Colonic mucosa (tissue), 4 donors: ENCODE measurements at regions not wholly inside any gene's neighbourhood (a gene's known extent, or its start where the extent isn't known, plus 50 kb on each side); places are given as distances from the start of the nearest gene placed in this dataset.
A peak's percentile ranks its signal among the peaks of the same experiment; 100 is the strongest.

Experiments used
- DNase-seq: peaks from one replicate; pipeline ENCODE4 v3.0.0-alpha.2; 2020
- H3K27ac ChIP-seq: fragments of 200-600 bp; one replicate; pipeline ENCODE4 v1.8.0; 2021
- H3K27me3 ChIP-seq: fragments of 200-600 bp; one replicate; pipeline ENCODE4 v1.8.0; 2021
- H3K36me3 ChIP-seq: fragments of 200-600 bp; one replicate; pipeline ENCODE4 v1.8.0; 2021
- H3K4me1 ChIP-seq: fragments of 200-600 bp; one replicate; pipeline ENCODE4 v1.8.0; 2021; ENCODE audit warnings: mild to moderate bottlenecking
- H3K4me3 ChIP-seq: fragments of 200-600 bp; one replicate; pipeline ENCODE4 v1.8.0; 2021
- H3K9ac ChIP-seq, 2 donors: one replicate each; pipeline ENCODE4 v1.7.0; 2013; ENCODE audit warnings: control low read depth in 2 of 2, low read depth in 2 of 2, low read length in 2 of 2
- H3K9me3 ChIP-seq: fragments of 200-600 bp; one replicate; pipeline ENCODE4 v1.8.0; 2021
- intact Hi-C: fragments of 100-400 bp; cut with DNase I; formaldehyde crosslinking; loops from one replicate; pipeline ENCODE4 v1.14.1; 2022
- TF ChIP-seq, protein P1 (sequence below): fragments of 200-600 bp; IDR thresholded peaks from one replicate; pipeline ENCODE4 v1.8.0; 2022; ENCODE audit warnings: antibody characterized with exemption, mild to moderate bottlenecking
- donor health status: healthy.
- donor health status: DM: no; HTN: no; CAD: no.
- donor health status: DM: no; HTN: no; CAD: no.

DNA sequence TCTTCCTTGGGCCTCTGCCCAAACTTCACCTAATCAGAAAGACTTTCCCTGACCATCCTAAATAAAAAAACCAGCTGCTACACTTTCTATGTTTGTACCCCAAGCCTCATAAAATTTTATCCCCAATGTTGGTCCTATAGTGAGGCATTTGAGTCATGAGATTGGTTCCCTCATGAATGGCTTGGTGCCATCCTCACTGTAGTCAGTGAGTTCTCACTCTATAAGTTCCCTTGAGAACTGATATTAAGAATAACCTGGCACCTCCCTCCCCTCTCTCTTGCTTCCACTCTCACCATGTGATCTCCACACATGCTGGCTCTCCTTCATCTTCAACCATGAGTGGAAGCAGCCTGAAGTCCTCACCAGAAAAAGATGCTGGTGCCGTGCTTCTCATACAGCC is 316.9 kb upstream of the PRDM1 start:
- Histone ChIP-seq H3K9me3 (no peaks in the 10 kb centered on the region), H3K36me3 (no peaks in the 10 kb centered on the region), H3K27ac (no peak overlapping the region), H3K4me1 (no peaks in the 10 kb centered on the region), H3K4me3 (no peak overlapping the region), H3K27me3 (no peaks in the 10 kb centered on the region), H3K9ac (no peak overlapping the region)
- intact Hi-C loops, result no loop called here
- TF ChIP-seq, protein P1, sequence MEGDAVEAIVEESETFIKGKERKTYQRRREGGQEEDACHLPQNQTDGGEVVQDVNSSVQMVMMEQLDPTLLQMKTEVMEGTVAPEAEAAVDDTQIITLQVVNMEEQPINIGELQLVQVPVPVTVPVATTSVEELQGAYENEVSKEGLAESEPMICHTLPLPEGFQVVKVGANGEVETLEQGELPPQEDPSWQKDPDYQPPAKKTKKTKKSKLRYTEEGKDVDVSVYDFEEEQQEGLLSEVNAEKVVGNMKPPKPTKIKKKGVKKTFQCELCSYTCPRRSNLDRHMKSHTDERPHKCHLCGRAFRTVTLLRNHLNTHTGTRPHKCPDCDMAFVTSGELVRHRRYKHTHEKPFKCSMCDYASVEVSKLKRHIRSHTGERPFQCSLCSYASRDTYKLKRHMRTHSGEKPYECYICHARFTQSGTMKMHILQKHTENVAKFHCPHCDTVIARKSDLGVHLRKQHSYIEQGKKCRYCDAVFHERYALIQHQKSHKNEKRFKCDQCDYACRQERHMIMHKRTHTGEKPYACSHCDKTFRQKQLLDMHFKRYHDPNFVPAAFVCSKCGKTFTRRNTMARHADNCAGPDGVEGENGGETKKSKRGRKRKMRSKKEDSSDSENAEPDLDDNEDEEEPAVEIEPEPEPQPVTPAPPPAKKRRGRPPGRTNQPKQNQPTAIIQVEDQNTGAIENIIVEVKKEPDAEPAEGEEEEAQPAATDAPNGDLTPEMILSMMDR, result no peak
- DNase-seq, result no peak

DNA sequence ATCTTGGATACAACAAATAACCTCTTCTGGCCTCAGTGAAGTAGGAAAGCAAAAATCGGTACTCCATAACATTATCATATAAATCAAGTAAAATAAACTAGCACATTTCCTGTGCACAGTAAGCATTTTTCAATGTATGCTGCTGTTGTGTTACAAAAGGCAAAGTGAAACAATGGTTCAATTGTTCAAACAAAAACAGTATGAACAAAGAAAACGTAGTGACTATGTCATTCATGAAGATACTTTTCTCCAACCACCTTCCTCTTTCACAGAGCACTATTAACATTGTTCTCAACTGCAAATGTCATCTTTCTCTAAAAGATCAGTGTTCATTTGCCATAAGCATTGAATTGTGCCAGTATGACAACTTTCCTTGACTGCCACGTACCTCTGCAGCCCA is 318.6 kb upstream of the PRDM1 start:
- no peak overlapping the region for H3K27ac ChIP-seq
- intact Hi-C loops, result no loop called here

DNA sequence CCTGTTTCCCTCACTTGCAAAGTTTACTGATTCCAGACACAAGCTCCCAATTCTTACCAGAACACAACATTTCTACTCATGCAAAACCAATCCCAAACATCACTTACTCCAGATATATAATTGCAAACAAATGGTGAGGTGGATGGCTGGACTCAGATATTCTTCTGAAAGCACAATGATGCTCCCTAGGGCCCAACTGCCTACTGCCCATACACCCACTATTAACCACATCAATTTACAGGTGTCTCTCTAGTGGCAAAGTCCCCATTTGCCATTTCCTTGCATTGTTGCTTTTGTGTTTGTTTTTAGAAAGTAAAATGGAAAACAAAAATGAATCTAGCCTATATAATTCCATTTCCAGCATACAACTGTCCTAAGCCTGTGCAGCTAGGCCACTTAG is 320.9 kb upstream of the PRDM1 start:
- TF ChIP-seq, protein P1, result no peak
- Histone ChIP-seq H3K27ac (no peak overlapping the region), H3K9ac (no peak overlapping the region), H3K27me3 (no peaks in the 10 kb centered on the region), H3K4me3 (no peak overlapping the region), H3K4me1 (peaks cover 3% of the 10 kb centered on the region), H3K9me3 (no peaks in the 10 kb centered on the region), H3K36me3 (no peaks in the 10 kb centered on the region)
- intact Hi-C loops, result no loop called here
- DNase-seq, result no peak

More for the DNA sequence above, 318.6 kb upstream of the PRDM1 start:
- Histone ChIP-seq H3K9me3 (no peaks in the 10 kb centered on the region), H3K9ac (no peak overlapping the region), H3K36me3 (no peaks in the 10 kb centered on the region), H3K4me3 (no peak overlapping the region), H3K27me3 (no peaks in the 10 kb centered on the region), H3K4me1 (no peaks in the 10 kb centered on the region)
- TF ChIP-seq, protein P1, result no peak
- no peak for DNase-seq

DNA sequence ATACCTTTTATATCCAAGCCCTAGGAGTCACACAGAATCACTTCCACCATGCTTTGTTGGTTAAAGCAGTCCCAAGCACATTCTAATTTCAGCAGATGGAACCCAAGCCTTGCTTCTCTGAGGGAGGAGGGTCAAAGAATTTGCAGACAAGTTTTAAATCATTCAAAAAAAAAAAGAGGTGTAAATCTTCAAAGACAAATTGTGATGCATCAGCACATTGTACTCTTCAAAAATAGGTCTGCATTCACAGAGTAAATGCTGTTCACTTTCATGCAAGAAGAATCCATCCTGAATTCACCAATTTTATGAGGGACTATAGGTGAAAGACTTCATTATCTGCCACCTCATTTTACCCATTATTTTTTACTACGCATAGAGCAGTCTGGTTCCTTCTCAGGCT is 321.8 kb upstream of the PRDM1 start:
- Histone ChIP-seq H3K36me3 (no peaks in the 10 kb centered on the region), H3K4me1 (peaks cover 5% of the 10 kb centered on the region), H3K9ac (no peak overlapping the region), H3K27me3 (no peaks in the 10 kb centered on the region), H3K9me3 (no peaks in the 10 kb centered on the region), H3K4me3 (no peak overlapping the region), H3K27ac (no peak overlapping the region)
- DNase-seq, result no peak
- intact Hi-C loops, result no loop called here
- TF ChIP-seq, protein P1, result no peak

DNA sequence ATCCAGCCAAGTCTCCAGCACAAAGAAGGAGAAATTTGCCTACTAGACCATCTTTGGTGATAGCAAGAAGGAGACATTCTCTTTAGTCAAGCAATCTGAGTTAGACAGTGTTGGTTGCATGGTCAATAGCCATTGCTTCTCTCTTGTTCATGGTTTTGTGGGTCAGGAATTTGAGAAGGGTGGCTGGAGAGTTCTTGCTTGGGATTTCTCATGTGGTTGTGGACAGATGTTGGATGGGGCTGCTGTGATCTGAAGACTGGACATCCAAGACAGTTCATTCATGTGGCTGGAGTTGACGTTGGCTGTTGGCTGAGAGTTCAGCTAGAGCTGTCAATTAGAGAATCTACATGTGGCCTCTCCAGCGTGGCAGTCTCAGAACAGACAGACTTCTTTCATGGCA is 322.3 kb upstream of the PRDM1 start:
- Histone ChIP-seq H3K9ac (no peak overlapping the region), H3K27me3 (no peaks in the 10 kb centered on the region), H3K9me3 (no peaks in the 10 kb centered on the region), H3K36me3 (no peaks in the 10 kb centered on the region), H3K4me1 (peaks cover 8% of the 10 kb centered on the region), H3K27ac (no peak overlapping the region), H3K4me3 (no peak overlapping the region)
- TF ChIP-seq, protein P1, result no peak
- intact Hi-C loops, result no loop called here
- DNase-seq, result no peak

DNA sequence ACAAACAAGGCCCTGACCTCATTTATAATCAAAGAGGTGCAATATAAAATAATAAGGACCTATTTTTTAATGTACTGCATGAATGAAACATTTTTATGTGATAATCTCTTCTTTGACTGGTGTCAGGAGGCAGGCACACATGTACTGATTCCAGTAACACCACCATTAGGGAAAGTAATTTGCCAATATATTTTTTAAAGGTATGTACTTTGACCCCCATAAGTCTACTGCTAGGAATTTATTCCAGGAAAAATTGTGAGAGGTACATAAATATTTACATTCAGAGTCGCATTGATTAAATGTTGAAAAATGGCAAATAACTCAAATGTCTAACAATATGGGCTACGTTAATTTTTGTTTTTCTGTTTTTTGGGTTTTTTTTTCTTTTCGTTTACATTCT is 325.4 kb upstream of the PRDM1 start:
- Histone ChIP-seq H3K36me3 (no peaks in the 10 kb centered on the region), H3K9ac (no peak overlapping the region), H3K27ac (peak overlapping the region; percentile 48), H3K27me3 (no peaks in the 10 kb centered on the region), H3K4me3 (no peak overlapping the region), H3K9me3 (no peaks in the 10 kb centered on the region), H3K4me1 (peaks cover 8% of the 10 kb centered on the region)
- TF ChIP-seq, protein P1, result no peak
- intact Hi-C loops, result no loop called here
- DNase-seq, result no peak
